Thymus (tissue), 11 donors: ENCODE measurements at regions not wholly inside any gene's neighbourhood (a gene's known extent, or its start where the extent isn't known, plus 50 kb on each side); places are given as distances from the start of the nearest gene placed in this dataset.

ENCODE experiments used
- DNase-seq, 9 donors: peaks; one replicate each; pipeline ENCODE4 v3.0.0-alpha.2; 2013; ENCODE audit warnings: low spot score in 9 of 9, low read depth in 6 of 9, missing footprints in 1 of 9
- H3K27ac ChIP-seq, 2 donors: one replicate each; pipeline ENCODE4 v1.5.1; 2013; ENCODE audit warnings: control low read depth in 1 of 2, low read depth in 1 of 2, low read length in 1 of 2, mild to moderate bottlenecking in 1 of 2, moderate library complexity in 1 of 2
- H3K27me3 ChIP-seq, 2 donors: one replicate each; pipeline ENCODE4 v1.5.1; 2013; ENCODE audit warnings: low read length in 1 of 2; ENCODE audit not compliant: control insufficient read depth in 2 of 2, insufficient read depth in 1 of 2
- H3K36me3 ChIP-seq, 2 donors: one replicate each; pipeline ENCODE4 v1.5.1; 2013; ENCODE audit warnings: low read length in 1 of 2, mild to moderate bottlenecking in 1 of 2, moderate library complexity in 1 of 2; ENCODE audit not compliant: control insufficient read depth in 2 of 2, insufficient read depth in 2 of 2
- H3K4me1 ChIP-seq, 2 donors: one replicate each; pipeline ENCODE4 v1.5.1; 2013; ENCODE audit warnings: low read length in 2 of 2; ENCODE audit not compliant: control insufficient read depth in 2 of 2, insufficient read depth in 2 of 2
- H3K4me3 ChIP-seq, 2 donors: one replicate each; pipeline ENCODE4 v1.5.1; 2013; ENCODE audit warnings: low read length in 2 of 2, control low read depth in 1 of 2, mild to moderate bottlenecking in 1 of 2
- H3K9me3 ChIP-seq, 2 donors: one replicate each; pipeline ENCODE4 v1.5.1; 2013; ENCODE audit warnings: low read length in 1 of 2, mild to moderate bottlenecking in 1 of 2; ENCODE audit not compliant: control insufficient read depth in 2 of 2, insufficient read depth in 1 of 2
- WGBS: extraction: QIAGEN DNeasy Blood & Tissue Kit; methylation state at CpG from one replicate; pipeline ENCODE4 v1.1.7; 2013; 5-methylcytosine and 5-hydroxymethylcytosine counted together
- donor health status: healthy.

DNA sequence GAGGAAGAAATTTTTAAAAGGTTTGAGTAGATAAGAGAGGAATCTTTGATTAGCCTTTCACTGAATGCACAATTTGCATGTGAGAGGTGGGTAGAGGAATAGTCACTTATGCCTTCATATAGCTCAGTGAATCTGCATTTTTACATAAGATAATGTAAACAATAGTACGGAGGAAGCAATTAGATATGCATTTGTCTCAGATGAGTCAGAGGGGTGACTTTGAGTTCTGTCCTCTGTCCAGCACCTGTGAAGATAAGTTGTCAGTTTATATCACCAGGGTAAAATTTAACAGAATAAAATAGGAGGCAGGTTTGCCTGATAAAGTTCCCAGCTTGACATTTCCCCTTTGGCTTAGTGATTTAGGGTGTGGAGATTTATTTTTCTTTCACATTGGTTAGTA lies 841.9 kb downstream of the PCDH18 start:
- WGBS = 84% methylated on average over 1 of the region's 1 CpG
- Histone ChIP-seq H3K4me1 (no peaks in the 10 kb centered on the region), H3K36me3 (no peaks in the 10 kb centered on the region), H3K9me3 (no peaks in the 10 kb centered on the region), H3K27ac (no peak overlapping the region), H3K4me3 (no peak overlapping the region), H3K27me3 (no peaks in the 10 kb centered on the region)
- no peak for DNase-seq

DNA sequence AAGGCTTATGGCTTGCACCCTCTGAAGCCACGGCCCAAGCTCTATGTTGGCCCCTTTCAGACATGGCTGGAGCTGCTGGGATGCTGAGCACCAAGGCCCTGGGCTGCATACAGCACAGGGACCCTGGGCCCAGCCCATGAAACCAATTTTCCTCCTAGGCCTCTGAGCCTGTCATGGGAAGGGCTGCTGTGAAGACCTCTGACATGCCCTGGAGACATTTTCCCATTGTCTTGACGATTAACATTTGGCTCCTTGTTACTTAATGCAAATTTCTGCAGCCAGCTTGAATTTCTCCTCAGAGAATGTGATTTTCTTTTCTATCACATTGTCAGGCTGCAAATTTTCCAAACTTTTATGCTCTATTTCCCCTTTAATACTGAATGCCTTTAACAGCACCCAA lies 844.7 kb downstream of the PCDH18 start:
- WGBS = 91% methylated on average over 2 of the region's 2 CpGs
- H3K27me3 ChIP-seq = no peaks in the 10 kb centered on the region

DNA sequence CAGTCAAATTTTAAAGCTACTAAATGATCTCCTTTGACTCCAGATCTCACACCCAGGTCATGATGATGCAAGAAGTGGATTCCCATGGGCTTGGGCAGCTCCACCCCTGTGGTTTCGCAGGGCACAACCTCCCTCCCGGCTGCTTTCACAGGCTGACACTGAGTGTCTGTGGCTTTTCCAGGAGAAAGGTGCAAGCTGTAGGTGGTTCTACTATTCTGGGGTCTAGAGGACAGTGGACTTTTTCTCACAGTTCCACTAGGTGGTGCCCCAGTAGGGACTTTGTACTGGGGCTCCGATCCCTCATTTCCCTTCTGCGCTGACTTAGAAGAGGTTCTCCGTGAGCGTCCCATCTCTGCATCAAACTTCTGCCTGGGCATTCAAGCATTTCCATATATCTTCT lies 845.2 kb downstream of the PCDH18 start:
- no peaks in the 10 kb centered on the region for H3K27me3 ChIP-seq
- H3K9me3 ChIP-seq = no peaks in the 10 kb centered on the region
- DNase-seq = no peak
- WGBS = 89% methylated on average over 6 of the region's 6 CpGs
- H3K27ac ChIP-seq = no peak overlapping the region
- H3K4me3 ChIP-seq = no peak overlapping the region
- H3K4me1 ChIP-seq = no peaks in the 10 kb centered on the region
- H3K36me3 ChIP-seq = no peaks in the 10 kb centered on the region

More for the DNA sequence above, 844.7 kb downstream of the PCDH18 start:
- Histone ChIP-seq H3K36me3 (no peaks in the 10 kb centered on the region), H3K9me3 (no peaks in the 10 kb centered on the region), H3K27ac (no peak overlapping the region), H3K4me3 (no peak overlapping the region), H3K4me1 (no peaks in the 10 kb centered on the region)
- DNase-seq = no peak

DNA sequence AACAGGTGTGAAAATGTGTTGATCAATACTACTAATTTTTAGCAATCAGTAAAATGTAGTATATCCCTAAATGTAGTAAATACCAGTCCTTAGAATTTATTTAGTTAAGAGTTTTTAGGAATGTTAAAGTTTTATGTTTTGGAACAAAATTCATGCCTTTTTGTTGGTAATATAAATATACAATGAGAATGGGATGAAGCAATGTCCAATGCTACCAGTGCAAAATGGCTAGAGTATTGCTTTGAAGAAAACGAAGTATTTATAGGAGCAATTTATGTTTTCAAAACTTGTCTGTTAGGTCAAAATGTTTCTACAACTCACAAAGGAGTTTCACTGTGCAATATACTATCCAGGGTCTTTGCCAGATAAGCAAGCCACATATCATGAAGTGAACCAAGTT lies 851.5 kb downstream of the PCDH18 start:
- DNase-seq = no peak
- Histone ChIP-seq H3K27me3 (no peaks in the 10 kb centered on the region), H3K4me1 (no peaks in the 10 kb centered on the region), H3K9me3 (no peaks in the 10 kb centered on the region), H3K36me3 (no peaks in the 10 kb centered on the region), H3K27ac (no peak overlapping the region), H3K4me3 (no peak overlapping the region)
- 76% methylated on average over 1 of the region's 1 CpG for whole genome bisulfite sequencing

DNA sequence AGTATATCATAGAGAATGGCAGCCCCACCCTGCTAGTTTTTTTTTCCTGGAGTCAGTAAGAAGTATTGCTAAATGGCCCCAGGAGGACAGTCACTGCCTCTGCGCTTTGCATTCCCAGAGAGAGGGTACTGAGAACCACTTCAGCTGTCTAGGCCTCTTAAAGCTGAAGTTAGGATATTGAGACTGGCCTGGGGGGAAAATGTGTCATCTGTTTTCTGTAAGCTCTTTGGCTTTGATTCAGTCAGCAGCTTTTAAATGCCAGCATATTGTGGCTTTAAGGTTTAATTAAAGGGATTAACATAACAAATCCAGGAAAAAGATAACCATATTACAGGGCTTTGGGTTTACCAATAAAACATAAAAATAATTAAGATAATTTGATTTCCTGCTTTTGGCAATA lies 852.0 kb downstream of the PCDH18 start:
- no peaks in the 10 kb centered on the region for H3K27me3 ChIP-seq
- no peak overlapping the region for H3K4me3 ChIP-seq
- H3K9me3 ChIP-seq = no peaks in the 10 kb centered on the region
- no peaks in the 10 kb centered on the region for H3K36me3 ChIP-seq
- WGBS = 98% methylated on average over 1 of the region's 1 CpG
- H3K4me1 ChIP-seq = no peaks in the 10 kb centered on the region
- H3K27ac ChIP-seq = no peak overlapping the region
- no peak for DNase-seq

DNA sequence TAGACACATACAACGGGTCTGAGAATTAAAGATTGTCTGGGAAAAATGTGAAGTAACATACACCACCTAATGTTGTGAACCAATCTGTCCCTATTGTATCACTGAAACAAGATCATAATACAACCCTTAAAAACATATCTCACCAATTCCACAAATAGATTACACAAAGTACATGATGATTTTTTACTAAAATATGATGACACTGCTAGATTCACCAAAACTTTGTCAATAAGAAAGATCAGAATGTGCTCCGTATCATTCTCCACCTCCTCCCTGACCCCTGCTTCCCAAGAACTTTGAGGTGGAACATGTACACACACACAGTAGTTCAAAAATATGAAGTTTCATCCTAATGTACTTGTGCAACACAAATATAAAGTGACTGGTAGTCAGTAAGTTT lies 862.0 kb downstream of the PCDH18 start:
- Histone ChIP-seq H3K4me1 (no peaks in the 10 kb centered on the region), H3K27ac (no peak overlapping the region), H3K4me3 (no peak overlapping the region), H3K36me3 (no peaks in the 10 kb centered on the region), H3K9me3 (no peaks in the 10 kb centered on the region), H3K27me3 (no peaks in the 10 kb centered on the region)
- no peak for DNase-seq
- WGBS = 93% methylated on average over 2 of the region's 2 CpGs

DNA sequence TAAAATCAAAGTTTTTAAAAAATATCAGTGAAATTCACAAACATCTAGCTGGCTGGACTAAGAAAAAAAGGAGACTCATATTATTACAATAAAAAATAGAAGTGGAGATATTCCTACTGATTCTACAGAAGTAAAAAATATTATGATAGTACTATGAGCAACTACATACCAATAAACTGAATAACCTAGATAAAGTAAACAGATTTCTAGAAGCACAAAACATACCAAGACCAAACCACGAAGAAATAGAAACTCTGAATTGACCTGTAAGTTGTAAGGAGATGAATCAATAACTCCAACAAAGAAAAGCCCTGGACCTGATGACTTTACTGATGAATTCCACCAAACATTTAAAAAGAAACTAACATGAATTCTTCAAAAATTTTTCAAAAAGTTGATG lies 867.3 kb downstream of the PCDH18 start:
- H3K9me3 ChIP-seq = no peaks in the 10 kb centered on the region
- H3K27me3 ChIP-seq = no peaks in the 10 kb centered on the region
- DNase-seq = no peak
- H3K36me3 ChIP-seq = no peaks in the 10 kb centered on the region
- no peak overlapping the region for H3K27ac ChIP-seq
- no peak overlapping the region for H3K4me3 ChIP-seq
- no peaks in the 10 kb centered on the region for H3K4me1 ChIP-seq
- 82% methylated on average over 1 of the region's 1 CpG for WGBS

DNA sequence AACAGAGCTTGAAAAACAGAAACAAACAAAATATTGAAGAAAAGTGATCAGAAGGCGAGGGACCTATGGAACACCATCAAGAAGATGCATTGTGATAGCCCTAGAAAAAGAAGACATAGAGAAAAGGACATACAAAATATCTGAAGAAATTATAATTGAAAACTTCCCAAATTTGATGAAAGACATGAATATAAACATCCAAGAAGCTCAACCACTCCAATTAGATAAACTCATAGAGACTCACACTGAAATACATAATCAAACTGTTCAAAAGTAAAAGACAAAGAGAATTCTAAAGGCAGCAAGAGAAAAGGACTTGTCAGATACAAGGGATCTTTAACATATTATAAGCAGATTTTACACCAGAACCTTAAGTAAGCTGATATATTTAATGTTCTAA lies 869.8 kb downstream of the PCDH18 start:
- Histone ChIP-seq H3K27ac (no peak overlapping the region), H3K9me3 (no peaks in the 10 kb centered on the region), H3K4me3 (no peak overlapping the region), H3K27me3 (no peaks in the 10 kb centered on the region), H3K4me1 (no peaks in the 10 kb centered on the region), H3K36me3 (no peaks in the 10 kb centered on the region)
- no peak for DNase-seq
- WGBS = 80% methylated on average over 1 of the region's 1 CpG

DNA sequence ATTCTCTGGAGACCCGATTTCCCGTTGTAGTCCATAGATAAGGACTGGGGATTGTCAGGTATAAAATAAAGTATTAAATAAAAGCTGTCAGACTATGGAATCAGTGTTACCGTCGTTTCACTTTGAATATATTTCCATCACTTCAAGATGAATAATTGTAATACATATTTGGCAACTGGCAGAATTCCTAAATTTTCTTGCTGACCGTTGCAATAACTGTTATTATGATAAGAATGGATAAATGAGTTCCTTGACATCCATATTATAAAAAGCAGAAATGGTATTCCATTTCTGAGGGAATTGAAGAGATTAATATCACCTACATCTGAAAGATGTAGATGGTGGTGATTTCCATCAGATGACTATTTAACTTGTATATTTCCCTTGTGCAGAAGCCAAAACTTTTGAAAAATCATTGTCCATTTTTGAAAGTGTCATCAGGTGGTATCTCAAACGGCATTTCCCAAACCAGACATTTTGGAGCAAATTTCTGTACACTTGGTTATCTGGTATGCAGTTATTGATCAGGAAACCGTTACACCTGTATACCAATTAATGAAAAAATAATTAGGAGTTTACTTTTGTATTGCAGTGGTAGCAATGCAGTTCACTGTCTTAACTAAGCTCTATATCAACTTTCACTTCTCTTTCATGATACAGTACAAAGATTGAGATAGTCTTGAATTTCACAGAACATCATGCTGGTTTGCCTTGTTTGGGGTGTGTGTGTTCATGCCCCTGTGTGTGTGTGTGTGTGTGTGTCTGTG lies 878.5 kb downstream of the PCDH18 start:
- WGBS = 85% methylated on average over 7 of the region's 7 CpGs
- H3K36me3 ChIP-seq = no peaks in the 10 kb centered on the region
- H3K4me1 ChIP-seq = no peaks in the 10 kb centered on the region
- no peaks in the 10 kb centered on the region for H3K27me3 ChIP-seq
- no peaks in the 10 kb centered on the region for H3K9me3 ChIP-seq
- no peak overlapping the region for H3K27ac ChIP-seq
- no peak for DNase-seq
- no peak overlapping the region for H3K4me3 ChIP-seq
